H9 (cell line): ENCODE measurements at regions not wholly inside any gene's neighbourhood (a gene's known extent, or its start where the extent isn't known, plus 50 kb on each side); places are given as distances from the start of the nearest gene placed in this dataset.
A peak's percentile ranks its signal among the peaks of the same experiment; 100 is the strongest.

ENCODE experiments used
- DNase-seq: peaks from one replicate; pipeline ENCODE4 v3.0.0-alpha.2; 2017
- H2AFZ ChIP-seq: one replicate; pipeline ENCODE4 v1.6.1; 2013; ENCODE audit warnings: mild to moderate bottlenecking, low read length, control low read depth, moderate library complexity
- H2AK5ac ChIP-seq: 2 replicates; pipeline ENCODE4 v1.6.1; 2013; ENCODE audit warnings: low read length, control low read depth, mixed read lengths; ENCODE audit not compliant: insufficient read length
- H2BK120ac ChIP-seq: one replicate; pipeline ENCODE4 v1.6.1; 2013; ENCODE audit warnings: low read depth, mild to moderate bottlenecking, low read length, control low read depth, inconsistent platforms; ENCODE audit not compliant: poor library complexity, severe bottlenecking
- H2BK12ac ChIP-seq: 2 replicates; pipeline ENCODE4 v1.6.1; 2013; ENCODE audit warnings: low read length, control low read depth, mixed read lengths, low read depth; ENCODE audit not compliant: insufficient read length
- H2BK15ac ChIP-seq: 2 replicates; pipeline ENCODE4 v1.6.1; 2013; ENCODE audit warnings: low read depth, low read length, control low read depth
- H2BK20ac ChIP-seq: one replicate; pipeline ENCODE4 v1.6.1; 2013; ENCODE audit warnings: low read depth, mild to moderate bottlenecking, low read length, control low read depth, inconsistent platforms; ENCODE audit not compliant: poor library complexity, severe bottlenecking
- H2BK5ac ChIP-seq: 2 replicates; pipeline ENCODE4 v1.6.1; 2013; ENCODE audit warnings: low read length, control low read depth, mixed read lengths; ENCODE audit not compliant: insufficient read length
- H3K14ac ChIP-seq: 2 replicates; pipeline ENCODE4 v1.6.1; 2013; ENCODE audit warnings: low read length, control low read depth; ENCODE audit not compliant: insufficient read depth
- H3K18ac ChIP-seq: 2 replicates; pipeline ENCODE4 v1.6.1; 2013; ENCODE audit warnings: low read depth, mild to moderate bottlenecking, mixed read lengths, low read length, control low read depth; ENCODE audit not compliant: insufficient read length
- H3K23ac ChIP-seq: 2 replicates; pipeline ENCODE4 v1.6.1; 2013; ENCODE audit warnings: low read length, control low read depth, mixed read lengths, low read depth; ENCODE audit not compliant: insufficient read length
- H3K23me2 ChIP-seq: 2 replicates; pipeline ENCODE4 v1.6.1; 2013; ENCODE audit warnings: low read depth, mild to moderate bottlenecking, mixed read lengths, low read length, control low read depth; ENCODE audit not compliant: insufficient read length, poor library complexity, severe bottlenecking
- H3K27ac ChIP-seq: 2 replicates; pipeline ENCODE4 v1.5.1; 2013; ENCODE audit warnings: low read length, control low read depth, mixed read lengths, low read depth; ENCODE audit not compliant: insufficient read length
- H3K27me3 ChIP-seq: 2 replicates; pipeline ENCODE4 v1.6.1; 2013; ENCODE audit warnings: low read length, control low read depth, inconsistent platforms; ENCODE audit not compliant: insufficient read depth
- H3K4ac ChIP-seq: 2 replicates; pipeline ENCODE4 v1.6.1; 2013; ENCODE audit warnings: low read depth, mild to moderate bottlenecking, control low read depth, inconsistent platforms, low read length, moderate library complexity
- H3K4me1 ChIP-seq: 2 replicates; pipeline ENCODE4 v1.6.1; 2013; ENCODE audit warnings: low read length, control low read depth, inconsistent platforms; ENCODE audit not compliant: insufficient read depth
- H3K4me2 ChIP-seq: 2 replicates; pipeline ENCODE4 v1.6.1; 2013; ENCODE audit warnings: low read length, control low read depth, mixed read lengths; ENCODE audit not compliant: insufficient read length, insufficient read depth
- H3K56ac ChIP-seq: 2 replicates; pipeline ENCODE4 v1.6.1; 2013; ENCODE audit warnings: low read depth, mild to moderate bottlenecking, mixed read lengths, low read length, control low read depth; ENCODE audit not compliant: insufficient read length
- H3K79me1 ChIP-seq: 2 replicates; pipeline ENCODE4 v1.6.1; 2013; ENCODE audit warnings: low read depth, mild to moderate bottlenecking, moderate library complexity, low read length, control low read depth, inconsistent platforms; ENCODE audit not compliant: insufficient read depth, poor library complexity, severe bottlenecking
- H3K79me2 ChIP-seq: 2 replicates; pipeline ENCODE4 v1.6.1; 2013; ENCODE audit warnings: low read length, control low read depth, inconsistent platforms; ENCODE audit not compliant: insufficient read depth
- H3K9ac ChIP-seq: 2 replicates; pipeline ENCODE4 v1.6.1; 2013; ENCODE audit warnings: low read length, control low read depth, mixed read lengths; ENCODE audit not compliant: insufficient read length; ENCODE audit errors: extremely low read depth
- H3K9me3 ChIP-seq: one replicate; pipeline ENCODE4 v1.6.1; 2013; ENCODE audit warnings: low read depth, low read length, inconsistent platforms; ENCODE audit not compliant: control insufficient read depth
- H3T11ph ChIP-seq: one replicate; pipeline ENCODE4 v1.6.1; 2013; ENCODE audit warnings: mild to moderate bottlenecking, low read length, control low read depth, inconsistent platforms
- H4K20me1 ChIP-seq: one replicate; pipeline ENCODE4 v1.6.1; 2013; ENCODE audit not compliant: control insufficient read depth, insufficient read length, insufficient read depth
- H4K5ac ChIP-seq: 2 replicates; pipeline ENCODE4 v1.6.1; 2013; ENCODE audit warnings: low read depth, mild to moderate bottlenecking, mixed read lengths, low read length, control low read depth; ENCODE audit not compliant: insufficient read length
- H4K8ac ChIP-seq: replicated peaks from 2 replicates; pipeline ENCODE4 v1.6.1; 2013; ENCODE audit warnings: low read length, control low read depth, mixed read lengths, low read depth; ENCODE audit not compliant: insufficient read length
- H4K91ac ChIP-seq: 2 replicates; pipeline ENCODE4 v1.6.1; 2013; ENCODE audit warnings: low read depth, mild to moderate bottlenecking, moderate library complexity, mixed read lengths, low read length, control low read depth; ENCODE audit not compliant: insufficient read length
- H3K27ac Mint-ChIP-seq, 3 experiments: 2 replicates in 2 of 3; 3 replicates in 1 of 3; pipeline ENCODE4 v1.8.0; 2020 to 2021; ENCODE audit warnings: mixed read lengths in 3 of 3, mild to moderate bottlenecking in 1 of 3, moderate library complexity in 1 of 3
- H3K27me3 Mint-ChIP-seq: 2 replicates; pipeline ENCODE4 v1.8.0; 2021; ENCODE audit warnings: low read depth, mild to moderate bottlenecking, moderate library complexity, mixed read lengths
- H3K36me3 Mint-ChIP-seq, 3 experiments: 2 replicates in 2 of 3; 3 replicates in 1 of 3; pipeline ENCODE4 v1.8.0; 2020 to 2021; ENCODE audit warnings: low read depth in 3 of 3, mixed read lengths in 3 of 3; ENCODE audit not compliant: insufficient read depth in 1 of 3
- H3K4me1 Mint-ChIP-seq, 2 experiments: 2 replicates each; pipeline ENCODE4 v1.8.0; 2020; ENCODE audit warnings: mixed read lengths in 2 of 2
- H3K4me3 Mint-ChIP-seq, 2 experiments: 2 replicates in 1 of 2; 3 replicates in 1 of 2; pipeline ENCODE4 v1.8.0; 2020 to 2021; ENCODE audit warnings: mild to moderate bottlenecking in 2 of 2, mixed read lengths in 2 of 2, moderate library complexity in 1 of 2
- H3K9me3 Mint-ChIP-seq, 2 experiments: 2 replicates in 1 of 2; 3 replicates in 1 of 2; pipeline ENCODE4 v1.8.0; 2020; ENCODE audit warnings: mild to moderate bottlenecking in 2 of 2, mixed read lengths in 2 of 2, moderate library complexity in 1 of 2
- CTCF ChIP-seq: fragments of 200-600 bp; sonication (generic); conservative IDR thresholded peaks from 3 replicates; pipeline ENCODE4 v1.8.0; 2021; ENCODE audit warnings: antibody characterized with exemption, mild to moderate bottlenecking
- WGBS: extraction: QIAGEN DNeasy Blood & Tissue Kit; methylation state at CpG from one replicate; pipeline ENCODE4 v1.1.7; 2013; ENCODE audit warnings: missing lambda C conversion rate, low lambda C conversion rate, mixed read lengths; ENCODE audit not compliant: insufficient read length; ENCODE audit errors: extremely low coverage; 5-methylcytosine and 5-hydroxymethylcytosine counted together

GRCh38 chr17:15048381-15048780, 216.7 kb downstream of the PMP22 start:
- Mint-ChIP-seq H3K4me1 (peaks cover 27 to 29% of the 10 kb centered on the region in 2 experiments), H3K4me3 (no peak overlapping the region), H3K36me3 (peaks cover 0 to 1% (median 0%) of the 10 kb centered on the region in 3 experiments; a peak in 1 of 7 replicates), H3K9me3 (peaks cover 0 to 2% of the 10 kb centered on the region in 2 experiments; a peak in 2 of 5 replicates), H3K27ac (peak overlapping the region; percentile 2 to 65 (median 3); a peak in 4 of 7 replicates), H3K27me3 (no peaks in the 10 kb centered on the region)
- Histone ChIP-seq H2AFZ (no peak overlapping the region), H4K8ac (no peak overlapping the region), H3K23me2 (no peaks in the 10 kb centered on the region), H2BK120ac (no peak overlapping the region), H2BK12ac (no peak overlapping the region), H3K4ac (no peak overlapping the region), H3K79me2 (no peaks in the 10 kb centered on the region), H3K23ac (no peak overlapping the region), H3K56ac (no peak overlapping the region), H3K4me1 (0 out of 2 replicates have a peak, but pooled peaks cover 5% of the 10 kb centered on the region), H2AK5ac (no peak overlapping the region), H3K9ac (no peak overlapping the region), H3K27ac (no peak overlapping the region), H3K27me3 (no peaks in the 10 kb centered on the region), H3K4me2 (no peak overlapping the region), H3K18ac (no peak overlapping the region), H2BK15ac (no peak overlapping the region), H3K79me1 (no peaks in the 10 kb centered on the region), H3K14ac (no peak overlapping the region), H3T11ph (no peak overlapping the region), H2BK20ac (no peak overlapping the region), H3K9me3 (no peaks in the 10 kb centered on the region), H2BK5ac (no peak overlapping the region), H4K5ac (no peak overlapping the region), H4K20me1 (no peaks in the 10 kb centered on the region), H4K91ac (no peak overlapping the region)
- no peak for DNase-seq
- WGBS = no CpG with 5 or more reads among the region's 2 CpGs
- peak; percentile 53 for TF ChIP-seq CTCF
